Upper lobe of right lung (tissue), 1 donor: ENCODE measurements at regions not wholly inside any gene's neighbourhood (a gene's known extent, or its start where the extent isn't known, plus 50 kb on each side); places are given as distances from the start of the nearest gene placed in this dataset.

Experiments used
- ATAC-seq: fragments of 200-7000 bp; cut with Tn5 transposase; one replicate; pipeline ENCODE4 v1.9.1; 2020; ENCODE audit warnings: mild to moderate bottlenecking, moderate library complexity
- DNase-seq: peaks from one replicate; pipeline ENCODE4 v3.0.0-alpha.2; 2020
- H3K27ac ChIP-seq: fragments of 200-600 bp; one replicate; pipeline ENCODE4 v1.8.0; 2022
- H3K27me3 ChIP-seq: fragments of 200-600 bp; one replicate; pipeline ENCODE4 v1.8.0; 2022; ENCODE audit warnings: mild to moderate bottlenecking
- H3K36me3 ChIP-seq: fragments of 200-600 bp; one replicate; pipeline ENCODE4 v1.8.0; 2022
- H3K4me1 ChIP-seq: fragments of 200-600 bp; one replicate; pipeline ENCODE4 v1.8.0; 2022
- H3K4me3 ChIP-seq: fragments of 200-600 bp; one replicate; pipeline ENCODE4 v1.8.0; 2022; ENCODE audit warnings: mild to moderate bottlenecking
- H3K9me3 ChIP-seq: fragments of 200-600 bp; one replicate; pipeline ENCODE4 v1.8.0; 2022
- CTCF ChIP-seq: fragments of 200-600 bp; IDR thresholded peaks from one replicate; pipeline ENCODE4 v1.8.0; 2022; ENCODE audit warnings: antibody characterized with exemption
- intact Hi-C: fragments of 100-400 bp; cut with DNase I; formaldehyde crosslinking; loops from one replicate; pipeline ENCODE4 v1.11.0; 2022
- donor health status: DM: no; HTN: yes; CAD: no; lungs with severe emphysema.

DNA sequence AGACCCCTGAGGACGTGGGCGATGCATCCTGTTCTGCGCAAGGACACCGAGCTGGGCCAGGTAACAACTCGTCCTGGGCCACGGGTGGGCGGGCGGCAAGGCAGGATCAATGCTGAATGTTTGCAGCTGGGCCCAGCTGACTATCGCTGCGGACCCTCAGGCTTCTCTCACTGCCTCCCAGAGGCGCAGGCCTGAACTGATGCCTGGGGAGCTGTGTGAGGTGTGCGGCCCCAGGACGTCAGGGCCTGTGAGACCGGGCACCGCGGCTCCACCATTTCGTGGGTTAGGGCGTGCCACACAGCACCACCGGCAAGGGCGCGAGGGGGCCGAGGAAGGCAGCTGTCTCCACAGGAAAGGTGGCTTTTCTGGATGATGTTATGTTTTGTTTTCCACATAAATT lies 307.4 kb downstream of the NDUFA10 start:
- no peak for TF ChIP-seq CTCF
- no peaks in the 10 kb centered on the region for H3K27me3 ChIP-seq
- no peaks in the 10 kb centered on the region for H3K9me3 ChIP-seq
- no peak overlapping the region for H3K27ac ChIP-seq
- H3K4me3 ChIP-seq, result no peak overlapping the region
- H3K4me1 ChIP-seq, result no peaks in the 10 kb centered on the region
- no peaks in the 10 kb centered on the region for H3K36me3 ChIP-seq
- no peak for DNase-seq
- intact Hi-C loops, result no loop called here
- ATAC-seq, result no peak

DNA sequence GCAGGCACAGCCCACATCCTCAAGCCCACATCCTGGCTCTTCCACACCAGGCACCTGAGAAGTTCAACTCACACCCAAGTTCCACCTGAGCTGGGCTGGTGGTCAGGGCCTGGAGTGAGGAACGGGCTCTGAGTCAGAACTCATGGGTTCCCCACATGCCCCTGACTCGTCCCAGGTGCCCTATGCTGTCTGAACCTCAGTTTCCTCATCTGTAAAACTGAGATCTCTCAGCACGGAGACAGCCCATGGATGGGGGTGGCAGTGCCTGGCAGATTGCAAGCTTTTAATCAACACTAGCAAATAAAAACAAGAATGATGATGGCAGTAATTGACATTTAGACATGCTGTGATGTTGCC lies 307.8 kb downstream of the NDUFA10 start:
- H3K27me3 ChIP-seq, result no peaks in the 10 kb centered on the region
- H3K36me3 ChIP-seq, result no peaks in the 10 kb centered on the region
- no peak overlapping the region for H3K4me3 ChIP-seq
- no peak overlapping the region for H3K27ac ChIP-seq
- ATAC-seq (no peak), DNase-seq (peak; percentile 55)
- intact Hi-C loops, result no loop called here
- TF ChIP-seq CTCF, result no peak
- H3K9me3 ChIP-seq, result no peaks in the 10 kb centered on the region
- H3K4me1 ChIP-seq, result no peaks in the 10 kb centered on the region

DNA sequence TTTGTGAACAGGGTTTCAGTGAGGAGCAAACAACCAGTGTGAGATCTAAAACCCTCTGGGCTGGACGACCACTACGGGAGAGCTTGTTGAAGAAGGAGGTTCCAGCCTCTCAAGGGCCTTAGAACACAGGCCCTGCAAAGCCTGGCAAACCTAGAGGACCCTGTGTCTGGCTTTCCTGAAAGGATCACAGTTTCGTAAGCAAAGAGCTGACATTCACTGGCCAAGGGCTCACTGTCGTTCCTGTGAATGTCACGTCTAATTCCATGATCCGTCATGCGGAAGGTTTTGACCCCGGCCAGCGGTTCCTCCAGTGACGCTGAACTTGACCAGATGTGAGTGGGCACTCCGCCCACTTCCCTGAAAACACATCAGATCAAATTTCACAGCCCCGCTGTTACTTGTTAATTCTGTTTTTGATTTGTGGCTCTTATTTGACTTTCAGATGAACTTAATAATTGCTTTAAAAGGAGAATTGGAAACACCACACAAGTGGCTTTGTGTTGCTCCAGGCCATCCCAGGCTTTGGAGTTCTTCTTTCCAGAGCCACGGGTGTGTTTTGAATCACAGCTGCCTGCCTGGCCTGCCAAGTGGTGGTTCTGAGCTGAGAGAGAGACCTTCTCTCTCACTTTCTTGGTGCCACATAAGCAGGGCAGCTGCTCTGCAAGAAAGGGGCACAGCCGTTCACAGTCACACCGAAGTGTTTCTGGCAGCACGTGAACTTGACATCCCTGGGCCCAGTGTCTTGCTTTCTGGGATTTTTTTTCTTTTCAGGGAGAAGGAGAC lies 308.4 kb downstream of the NDUFA10 start:
- Histone ChIP-seq H3K4me3 (no peak overlapping the region), H3K27ac (no peak overlapping the region), H3K9me3 (no peaks in the 10 kb centered on the region), H3K36me3 (no peaks in the 10 kb centered on the region), H3K4me1 (no peaks in the 10 kb centered on the region), H3K27me3 (no peaks in the 10 kb centered on the region)
- intact Hi-C loops, result no loop called here
- DNase-seq (peak; percentile 54), ATAC-seq (no peak)
- TF ChIP-seq CTCF, result no peak

GRCh38 chr2:239716009-239716408 lies 309.1 kb downstream of the NDUFA10 start:
- Histone ChIP-seq H3K27me3 (no peaks in the 10 kb centered on the region), H3K27ac (no peak overlapping the region), H3K9me3 (no peaks in the 10 kb centered on the region), H3K36me3 (no peaks in the 10 kb centered on the region), H3K4me1 (no peaks in the 10 kb centered on the region), H3K4me3 (no peak overlapping the region)
- intact Hi-C loops, result no loop called here
- ATAC-seq, result no peak
- DNase-seq, result no peak
- no peak for TF ChIP-seq CTCF

DNA sequence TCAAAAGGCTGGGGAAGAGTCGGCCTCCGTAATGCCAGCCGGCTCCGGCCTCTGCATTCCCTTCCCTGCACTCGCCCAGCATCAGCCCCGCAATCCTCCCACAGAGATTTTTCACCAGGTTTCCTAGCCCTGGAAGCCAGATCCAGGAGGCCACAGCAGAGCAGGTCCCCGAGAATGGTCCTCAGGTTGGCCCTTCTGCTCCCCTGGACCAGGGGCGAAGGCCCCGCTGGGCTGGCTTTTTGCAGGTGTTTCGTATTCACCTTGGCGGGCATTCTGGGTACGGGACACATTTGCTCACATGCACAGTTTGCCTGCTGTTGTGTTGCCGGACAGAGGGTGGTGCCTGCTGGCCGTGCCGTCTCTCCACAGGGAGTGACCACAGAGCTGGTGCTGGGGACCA lies 309.5 kb downstream of the NDUFA10 start:
- Histone ChIP-seq H3K4me1 (no peaks in the 10 kb centered on the region), H3K4me3 (no peak overlapping the region), H3K27ac (no peak overlapping the region), H3K27me3 (no peaks in the 10 kb centered on the region), H3K9me3 (no peaks in the 10 kb centered on the region), H3K36me3 (no peaks in the 10 kb centered on the region)
- intact Hi-C loops, result no loop called here
- DNase-seq (peak; percentile 48), ATAC-seq (no peak)
- TF ChIP-seq CTCF, result no peak

DNA sequence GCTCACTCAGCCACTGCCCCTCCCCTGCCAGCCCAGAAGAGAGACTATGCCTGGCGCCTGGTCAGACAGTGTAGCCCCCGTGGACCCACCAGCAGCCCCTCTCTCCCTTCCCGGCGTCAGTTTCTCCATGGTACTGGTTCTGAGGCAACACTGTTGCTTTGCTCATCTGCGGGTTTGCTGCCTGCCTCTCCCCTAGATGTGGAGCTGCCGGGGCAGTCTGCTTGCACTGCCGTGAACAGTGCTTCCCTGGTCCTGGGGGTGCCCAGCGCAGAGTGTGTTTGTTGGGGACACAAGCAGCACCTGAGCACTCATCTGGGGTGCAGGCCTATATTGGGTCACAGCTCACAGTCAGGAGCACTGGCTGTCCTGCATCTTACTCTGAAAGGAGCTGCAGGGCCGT lies 309.9 kb downstream of the NDUFA10 start:
- Histone ChIP-seq H3K27ac (no peak overlapping the region), H3K36me3 (no peaks in the 10 kb centered on the region), H3K4me3 (no peak overlapping the region), H3K9me3 (no peaks in the 10 kb centered on the region), H3K27me3 (no peaks in the 10 kb centered on the region), H3K4me1 (no peaks in the 10 kb centered on the region)
- DNase-seq (peak; percentile 36), ATAC-seq (no peak)
- intact Hi-C loops, result no loop called here
- no peak for TF ChIP-seq CTCF
